GM19351 (cell line): ENCODE measurements at regions not wholly inside any gene's neighbourhood (a gene's known extent, or its start where the extent isn't known, plus 50 kb on each side); places are given as distances from the start of the nearest gene placed in this dataset.

Experiments
- ATAC-seq: cut with Tn5 transposase; IDR thresholded peaks from one replicate; pipeline ENCODE4 v1.9.1; 2021; ENCODE audit warnings: mild to moderate bottlenecking, moderate library complexity; ENCODE audit not compliant: unreplicated experiment

GRCh38 chrX:6363188-6363587 is 134.5 kb upstream of the NLGN4X start:
- ATAC-seq: no peak

- ATAC-seq: no peak
Measured at GRCh38 chrX:6325437-6325836, 96.8 kb upstream of the NLGN4X start.

DNA sequence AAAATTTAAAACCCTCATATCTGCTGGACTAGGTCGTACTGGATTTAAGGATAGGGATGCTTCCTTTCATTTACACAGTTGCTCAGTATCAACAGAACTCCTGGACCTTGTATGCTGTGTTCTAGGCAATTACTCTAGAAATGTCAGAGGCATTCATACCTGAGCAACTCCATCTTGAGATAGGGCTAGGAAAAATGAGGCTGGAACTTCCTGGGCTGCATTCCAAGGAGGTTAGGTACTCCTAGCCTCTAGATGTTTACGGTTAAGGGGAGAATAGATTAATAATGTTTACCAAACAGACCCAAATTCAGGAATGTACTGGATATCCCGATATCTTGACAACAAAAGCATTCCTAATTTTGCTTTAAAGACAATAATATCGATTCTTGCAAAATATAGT is 84.7 kb upstream of the NLGN4X start:
- ATAC-seq: no peak

DNA sequence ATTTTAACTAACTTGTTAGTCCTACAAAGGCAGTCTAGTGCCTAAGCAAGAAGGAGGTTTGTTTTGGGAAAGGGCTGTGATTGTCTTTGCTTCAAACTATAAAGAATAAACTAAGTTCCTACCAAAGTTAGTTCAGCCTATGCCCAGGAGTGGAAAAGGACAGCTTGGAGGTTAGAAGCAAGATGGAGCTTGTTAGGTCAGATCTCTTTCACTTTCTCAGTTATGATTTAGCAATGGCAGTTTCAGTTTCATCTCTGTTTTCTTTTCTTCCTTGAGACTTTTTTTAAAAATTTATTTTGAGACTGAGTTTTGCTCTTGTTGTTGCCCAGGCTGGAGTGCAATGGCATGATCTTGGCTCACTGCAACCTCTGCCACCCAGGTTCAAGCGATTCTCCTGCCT is 82.9 kb upstream of the NLGN4X start:
- peak; percentile 71 for ATAC-seq

DNA sequence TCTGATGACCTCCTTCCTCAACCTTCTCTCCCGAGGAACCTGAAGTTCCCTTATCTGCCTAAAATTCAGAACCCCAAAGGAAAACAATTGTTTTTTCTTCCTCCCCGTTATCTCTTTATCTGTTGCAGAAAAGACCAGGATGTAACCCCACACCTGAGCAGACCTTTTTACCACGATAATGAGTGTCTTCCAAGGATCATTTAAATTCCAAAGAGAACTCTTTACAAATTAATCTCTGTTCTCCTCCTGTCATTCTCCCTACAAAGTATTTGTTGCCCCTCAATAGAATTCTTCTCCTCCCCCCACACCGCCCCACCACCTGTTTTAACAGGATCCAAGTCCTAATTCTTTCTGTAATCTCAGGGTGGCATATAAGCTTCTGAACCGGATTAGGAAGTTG is 78.5 kb upstream of the NLGN4X start:
- no peak for ATAC-seq

DNA sequence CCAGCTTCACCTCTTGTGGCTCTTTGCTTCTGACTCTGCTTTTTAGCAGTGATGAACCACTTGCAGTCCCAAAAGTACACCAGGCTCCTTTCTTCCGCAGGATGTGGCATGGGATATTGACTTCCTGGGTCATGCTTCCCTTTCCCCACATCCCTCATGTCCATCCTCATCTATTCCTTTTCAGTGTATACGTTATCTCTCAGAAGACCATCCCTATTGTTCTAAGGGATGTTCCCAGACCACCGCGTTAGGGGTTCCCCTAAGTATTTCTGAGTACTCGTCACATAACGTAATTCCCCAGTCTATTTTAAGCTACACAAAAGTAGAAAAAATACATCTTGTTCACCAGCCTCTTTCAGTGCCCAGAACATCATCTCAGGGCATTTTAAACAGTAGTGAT is 71.1 kb upstream of the NLGN4X start:
- peak; percentile 43 for ATAC-seq

DNA sequence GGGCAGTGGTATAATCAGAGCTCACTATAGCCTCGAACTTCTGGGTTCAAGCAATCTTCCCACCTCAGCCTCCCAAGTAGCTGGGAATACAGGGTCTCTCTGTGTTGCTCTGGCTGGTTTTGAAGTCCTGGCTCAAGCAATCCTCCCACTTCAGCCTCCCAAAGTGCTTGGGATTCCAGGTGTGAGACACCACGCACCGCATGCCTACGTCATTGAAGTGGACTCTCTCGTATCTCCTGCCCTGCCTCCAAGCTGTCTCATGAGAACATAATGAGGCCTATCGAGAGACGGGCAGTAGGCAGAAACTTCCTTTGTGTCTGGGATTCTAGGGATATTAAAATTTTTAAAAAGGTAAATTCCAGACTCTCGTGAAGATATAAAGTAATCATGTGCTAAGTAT is 65.0 kb upstream of the NLGN4X start:
- no peak for ATAC-seq

- ATAC-seq: peak; percentile 77
Measured at GRCh38 chrX:6292599-6292998, 63.9 kb upstream of the NLGN4X start.

GRCh38 chrX:6291444-6291843 is 62.8 kb upstream of the NLGN4X start:
- no peak for ATAC-seq

DNA sequence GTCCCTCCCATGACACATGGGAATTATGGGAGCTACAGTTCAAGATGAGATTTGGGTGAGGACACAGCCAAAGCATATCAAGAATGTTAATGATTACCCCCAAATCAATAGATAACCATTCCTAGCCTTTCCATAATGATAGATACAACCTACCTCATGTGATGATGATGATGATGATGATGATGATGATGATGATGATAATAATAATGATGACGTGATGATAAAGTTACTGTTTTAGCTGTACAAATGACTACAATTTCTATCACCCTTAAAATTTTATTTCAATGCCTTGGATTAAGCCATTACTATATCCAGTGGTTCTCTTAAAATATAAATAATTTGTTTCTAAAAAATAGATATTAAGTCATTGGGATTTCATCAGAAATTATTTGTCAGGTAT is 55.2 kb upstream of the NLGN4X start:
- ATAC-seq: no peak

GRCh38 chrX:6279277-6279909 is 50.7 kb upstream of the NLGN4X start:
- no peak for ATAC-seq
